ENCODE measurements at regions not wholly inside any gene's neighbourhood (a gene's known extent, or its start where the extent isn't known, plus 50 kb on each side); places are given as distances from the start of the nearest gene placed in this dataset.
"Not testable (repeated sequence)": the region's sequence is repeated elsewhere in the genome, so short reads cannot be mapped to it uniquely, and the experiment has no call there.

GRCh38 chr4:131632877-131633276 lies 1516.2 kb upstream of the PCDH10 start:
- DNase-seq (ENCODE audit: extremely low spot score): no peak
- ChIA-PET CTCF (no interaction called here), POLR2A (no interaction called here)
- TF ChIP-seq, protein P1, sequence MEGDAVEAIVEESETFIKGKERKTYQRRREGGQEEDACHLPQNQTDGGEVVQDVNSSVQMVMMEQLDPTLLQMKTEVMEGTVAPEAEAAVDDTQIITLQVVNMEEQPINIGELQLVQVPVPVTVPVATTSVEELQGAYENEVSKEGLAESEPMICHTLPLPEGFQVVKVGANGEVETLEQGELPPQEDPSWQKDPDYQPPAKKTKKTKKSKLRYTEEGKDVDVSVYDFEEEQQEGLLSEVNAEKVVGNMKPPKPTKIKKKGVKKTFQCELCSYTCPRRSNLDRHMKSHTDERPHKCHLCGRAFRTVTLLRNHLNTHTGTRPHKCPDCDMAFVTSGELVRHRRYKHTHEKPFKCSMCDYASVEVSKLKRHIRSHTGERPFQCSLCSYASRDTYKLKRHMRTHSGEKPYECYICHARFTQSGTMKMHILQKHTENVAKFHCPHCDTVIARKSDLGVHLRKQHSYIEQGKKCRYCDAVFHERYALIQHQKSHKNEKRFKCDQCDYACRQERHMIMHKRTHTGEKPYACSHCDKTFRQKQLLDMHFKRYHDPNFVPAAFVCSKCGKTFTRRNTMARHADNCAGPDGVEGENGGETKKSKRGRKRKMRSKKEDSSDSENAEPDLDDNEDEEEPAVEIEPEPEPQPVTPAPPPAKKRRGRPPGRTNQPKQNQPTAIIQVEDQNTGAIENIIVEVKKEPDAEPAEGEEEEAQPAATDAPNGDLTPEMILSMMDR (IDR thresholded peaks at IDR 0.05; ENCODE audit: control extremely low read depth, extremely low read depth, low read depth, missing control alignments): no peak

DNA sequence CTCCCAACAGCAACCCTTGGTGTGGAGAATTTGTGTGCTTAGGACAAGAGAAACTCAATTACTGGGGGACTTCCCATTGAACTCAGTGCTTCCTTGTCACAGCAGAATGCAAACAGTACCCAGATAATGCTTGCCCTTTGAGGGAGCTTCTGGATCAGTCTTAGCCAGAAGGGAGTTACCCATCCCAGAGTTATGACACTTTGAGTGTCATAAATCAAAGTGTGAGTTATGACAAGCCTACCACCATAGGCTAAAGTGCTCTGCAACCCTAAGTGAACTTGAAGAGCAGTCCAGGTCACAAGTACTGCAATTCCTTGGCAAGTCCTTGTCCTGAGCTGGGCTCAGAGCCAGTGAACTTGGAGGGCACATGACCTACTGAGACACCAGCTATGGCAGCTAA lies 1513.9 kb upstream of the PCDH10 start:
- ChIA-PET CTCF (interaction anchor here (1.2 kb wide), 1 partner anchor 29 kb away, joined by 3 read pairs; no protein-coding TSS in a partner anchor), POLR2A (no interaction called here)
- no peak for DNase-seq (ENCODE audit: extremely low spot score)
- TF ChIP-seq, protein P1 (IDR thresholded peaks at IDR 0.05; ENCODE audit: control extremely low read depth, extremely low read depth, low read depth, missing control alignments): no peak

GRCh38 chr4:131638781-131639180 lies 1510.3 kb upstream of the PCDH10 start:
- TF ChIP-seq, protein P1 (IDR thresholded peaks at IDR 0.05; ENCODE audit: control extremely low read depth, extremely low read depth, low read depth, missing control alignments): no peak
- no peak for DNase-seq (ENCODE audit: extremely low spot score)
- CTCF ChIA-PET: no interaction called here
- POLR2A ChIA-PET: no interaction called here

GRCh38 chr4:131644619-131645018 lies 1504.5 kb upstream of the PCDH10 start:
- DNase-seq (ENCODE audit: extremely low spot score): no peak
- POLR2A ChIA-PET: no interaction called here
- CTCF ChIA-PET: interaction anchor here (0.8 to 1.3 kb wide), 2 partner anchors 9 to 26 kb away, joined by 3 read pairs; no protein-coding TSS in a partner anchor
- TF ChIP-seq, protein P1 (IDR thresholded peaks at IDR 0.05; ENCODE audit: control extremely low read depth, extremely low read depth, low read depth, missing control alignments): no peak

- no peak for DNase-seq (ENCODE audit: extremely low spot score)
- POLR2A ChIA-PET: no interaction called here
- CTCF ChIA-PET: interaction anchor here (1.6 kb wide), 1 partner anchor 12 kb away, joined by 5 read pairs; no protein-coding TSS in a partner anchor
- TF ChIP-seq, protein P1 (IDR thresholded peaks at IDR 0.05; ENCODE audit: control extremely low read depth, extremely low read depth, low read depth, missing control alignments): no peak
Measured at GRCh38 chr4:131649227-131649626, 1499.9 kb upstream of the PCDH10 start.

GRCh38 chr4:131650951-131651350 lies 1498.1 kb upstream of the PCDH10 start:
- DNase-seq (ENCODE audit: extremely low spot score): no peak
- ChIA-PET POLR2A (no interaction called here), CTCF (interaction anchor here (1.6 kb wide), 1 partner anchor 14 kb away, joined by 5 read pairs; no protein-coding TSS in a partner anchor)

GRCh38 chr4:131683314-131683713 lies 1465.8 kb upstream of the PCDH10 start:
- CTCF ChIA-PET; DNase-seq (ENCODE audit: extremely low spot score); POLR2A ChIA-PET: not testable (repeated sequence)

More at GRCh38 chr4:131650951-131651350, 1498.1 kb upstream of the PCDH10 start:
- TF ChIP-seq, protein P1 (IDR thresholded peaks at IDR 0.05; ENCODE audit: control extremely low read depth, extremely low read depth, low read depth, missing control alignments): no peak

Data from GM10248 (cell line).